Ishikawa (cell line): ENCODE measurements at regions not wholly inside any gene's neighbourhood (a gene's known extent, or its start where the extent isn't known, plus 50 kb on each side); places are given as distances from the start of the nearest gene placed in this dataset.

Source experiments
- CEBPB ChIP-seq: IDR thresholded peaks from 2 replicates; pipeline ENCODE4 v1.6.1; 2012
- CREB1 ChIP-seq: IDR thresholded peaks from 2 replicates; pipeline ENCODE4 v1.6.1; 2012; ENCODE audit warnings: low read depth
- EGR1 ChIP-seq: IDR thresholded peaks from 2 replicates; pipeline ENCODE4 v1.6.1; 2012
- EP300 ChIP-seq: IDR thresholded peaks from 2 replicates; pipeline ENCODE4 v1.6.1; 2012; ENCODE audit warnings: borderline replicate concordance
- FOXM1 ChIP-seq: IDR thresholded peaks from 2 replicates; pipeline ENCODE4 v1.6.1; 2012; ENCODE audit warnings: low read depth, borderline replicate concordance
- NFIC ChIP-seq: IDR thresholded peaks from 2 replicates; pipeline ENCODE4 v1.6.1; 2012
- RAD21 ChIP-seq: IDR thresholded peaks from 2 replicates; pipeline ENCODE4 v1.6.1; 2012; ENCODE audit warnings: low read depth
- TAF1 ChIP-seq: IDR thresholded peaks from 2 replicates; pipeline ENCODE4 v1.6.1; 2012; ENCODE audit warnings: low read depth, mild to moderate bottlenecking
- TCF12 ChIP-seq: IDR thresholded peaks from 2 replicates; pipeline ENCODE4 v1.6.1; 2012; ENCODE audit warnings: low read depth
- TEAD4 ChIP-seq: IDR thresholded peaks from 2 replicates; pipeline ENCODE4 v1.6.1; 2012
- YY1 ChIP-seq: IDR thresholded peaks from 2 replicates; pipeline ENCODE4 v1.6.1; 2012; ENCODE audit warnings: low read depth
- ZBTB7A ChIP-seq: IDR thresholded peaks from 2 replicates; pipeline ENCODE4 v1.6.1; 2012; ENCODE audit warnings: low read depth
- TF ChIP-seq, protein P1 (sequence below): IDR thresholded peaks from 2 replicates; pipeline ENCODE4 v1.6.1; 2012
- TF ChIP-seq, protein P2 (sequence below): IDR thresholded peaks from 2 replicates; pipeline ENCODE4 v1.6.1; 2012
- TF ChIP-seq, protein P3 (sequence below): IDR thresholded peaks from 2 replicates; pipeline ENCODE4 v1.6.1; 2012; ENCODE audit warnings: low read depth, mild to moderate bottlenecking

DNA sequence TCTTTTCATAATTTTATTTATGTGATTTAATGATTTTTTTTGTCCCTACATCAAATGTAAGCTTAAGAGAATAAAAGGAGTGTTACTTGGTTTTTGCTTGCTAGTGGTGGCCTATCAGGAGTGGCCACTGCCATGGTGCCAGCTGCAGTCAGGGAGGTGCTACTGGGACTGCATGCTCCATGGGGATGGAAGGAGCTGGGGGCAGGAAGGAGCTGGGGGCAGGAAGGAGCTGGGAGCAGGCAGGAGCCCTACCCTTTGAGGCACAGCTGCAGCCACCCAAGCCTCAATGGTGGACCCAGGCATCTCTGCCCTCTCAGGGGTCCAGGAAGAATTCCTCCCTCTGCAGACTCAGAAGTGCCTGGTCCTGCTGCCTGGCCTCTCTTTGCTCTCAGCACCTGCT is 796.0 kb downstream of the SLC16A7 start:
- TF ChIP-seq, protein P1, sequence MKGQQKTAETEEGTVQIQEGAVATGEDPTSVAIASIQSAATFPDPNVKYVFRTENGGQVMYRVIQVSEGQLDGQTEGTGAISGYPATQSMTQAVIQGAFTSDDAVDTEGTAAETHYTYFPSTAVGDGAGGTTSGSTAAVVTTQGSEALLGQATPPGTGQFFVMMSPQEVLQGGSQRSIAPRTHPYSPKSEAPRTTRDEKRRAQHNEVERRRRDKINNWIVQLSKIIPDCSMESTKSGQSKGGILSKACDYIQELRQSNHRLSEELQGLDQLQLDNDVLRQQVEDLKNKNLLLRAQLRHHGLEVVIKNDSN, result no peak
- TF ChIP-seq RAD21, result no peak
- no peak for TF ChIP-seq EP300
- TF ChIP-seq, protein P2, sequence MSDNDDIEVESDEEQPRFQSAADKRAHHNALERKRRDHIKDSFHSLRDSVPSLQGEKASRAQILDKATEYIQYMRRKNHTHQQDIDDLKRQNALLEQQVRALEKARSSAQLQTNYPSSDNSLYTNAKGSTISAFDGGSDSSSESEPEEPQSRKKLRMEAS, result no peak
- TF ChIP-seq YY1, result no peak
- TF ChIP-seq CREB1, result no peak
- no peak for TF ChIP-seq NFIC
- TF ChIP-seq ZBTB7A, result no peak
- no peak for TF ChIP-seq FOXM1
- no peak for TF ChIP-seq TAF1
- TF ChIP-seq EGR1, result no peak
- no peak for TF ChIP-seq TCF12
- TF ChIP-seq TEAD4, result no peak
- TF ChIP-seq CEBPB, result no peak
- TF ChIP-seq, protein P3, sequence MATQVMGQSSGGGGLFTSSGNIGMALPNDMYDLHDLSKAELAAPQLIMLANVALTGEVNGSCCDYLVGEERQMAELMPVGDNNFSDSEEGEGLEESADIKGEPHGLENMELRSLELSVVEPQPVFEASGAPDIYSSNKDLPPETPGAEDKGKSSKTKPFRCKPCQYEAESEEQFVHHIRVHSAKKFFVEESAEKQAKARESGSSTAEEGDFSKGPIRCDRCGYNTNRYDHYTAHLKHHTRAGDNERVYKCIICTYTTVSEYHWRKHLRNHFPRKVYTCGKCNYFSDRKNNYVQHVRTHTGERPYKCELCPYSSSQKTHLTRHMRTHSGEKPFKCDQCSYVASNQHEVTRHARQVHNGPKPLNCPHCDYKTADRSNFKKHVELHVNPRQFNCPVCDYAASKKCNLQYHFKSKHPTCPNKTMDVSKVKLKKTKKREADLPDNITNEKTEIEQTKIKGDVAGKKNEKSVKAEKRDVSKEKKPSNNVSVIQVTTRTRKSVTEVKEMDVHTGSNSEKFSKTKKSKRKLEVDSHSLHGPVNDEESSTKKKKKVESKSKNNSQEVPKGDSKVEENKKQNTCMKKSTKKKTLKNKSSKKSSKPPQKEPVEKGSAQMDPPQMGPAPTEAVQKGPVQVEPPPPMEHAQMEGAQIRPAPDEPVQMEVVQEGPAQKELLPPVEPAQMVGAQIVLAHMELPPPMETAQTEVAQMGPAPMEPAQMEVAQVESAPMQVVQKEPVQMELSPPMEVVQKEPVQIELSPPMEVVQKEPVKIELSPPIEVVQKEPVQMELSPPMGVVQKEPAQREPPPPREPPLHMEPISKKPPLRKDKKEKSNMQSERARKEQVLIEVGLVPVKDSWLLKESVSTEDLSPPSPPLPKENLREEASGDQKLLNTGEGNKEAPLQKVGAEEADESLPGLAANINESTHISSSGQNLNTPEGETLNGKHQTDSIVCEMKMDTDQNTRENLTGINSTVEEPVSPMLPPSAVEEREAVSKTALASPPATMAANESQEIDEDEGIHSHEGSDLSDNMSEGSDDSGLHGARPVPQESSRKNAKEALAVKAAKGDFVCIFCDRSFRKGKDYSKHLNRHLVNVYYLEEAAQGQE, result no peak

DNA sequence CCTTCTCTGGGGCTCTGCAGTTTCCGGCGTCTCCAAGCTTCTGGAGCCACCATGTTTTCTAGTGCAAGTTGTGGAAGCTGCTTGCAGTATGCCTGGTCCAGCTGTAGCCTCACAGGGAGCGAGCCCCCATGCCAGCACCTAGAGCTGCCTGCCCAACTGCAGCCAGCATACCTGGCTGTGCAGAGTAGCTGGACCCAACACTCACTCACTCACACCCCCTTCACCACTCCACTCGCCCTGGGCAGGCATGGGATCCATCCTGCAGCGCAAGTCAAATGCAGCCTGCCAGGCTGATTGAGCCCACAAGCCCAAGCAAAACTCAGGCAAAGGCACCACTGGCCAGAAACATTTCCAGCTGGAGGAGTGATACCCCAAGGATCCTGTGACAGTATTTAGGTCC is 797.3 kb downstream of the SLC16A7 start:
- TF ChIP-seq NFIC (no peak), TAF1 (no peak), CEBPB (no peak), EGR1 (no peak), RAD21 (no peak), FOXM1 (no peak), ZBTB7A (no peak)
- TF ChIP-seq, protein P2, result no peak
- TF ChIP-seq, protein P3, result no peak
- TF ChIP-seq, protein P1, result no peak

DNA sequence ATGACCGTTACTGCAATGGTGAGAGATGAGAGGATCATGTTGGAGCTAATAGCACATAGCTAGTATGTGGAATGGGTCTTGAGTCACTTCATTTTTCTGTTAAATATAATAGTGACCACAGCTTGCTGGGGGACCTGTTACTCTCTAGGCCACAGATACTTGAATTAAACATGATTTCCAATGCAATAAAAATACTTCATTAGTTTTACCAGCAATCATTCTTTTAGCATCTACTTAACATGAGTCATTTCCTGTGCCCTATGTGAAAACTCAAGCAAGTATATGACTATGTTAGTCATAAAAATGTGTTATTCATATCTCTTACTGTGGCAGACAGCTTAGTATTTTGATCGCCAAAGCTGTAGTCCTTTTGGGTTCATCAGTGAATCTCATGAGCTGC is 798.8 kb downstream of the SLC16A7 start:
- no peak for TF ChIP-seq CREB1
- TF ChIP-seq ZBTB7A, result no peak
- no peak for TF ChIP-seq RAD21
- TF ChIP-seq NFIC, result no peak
- no peak for TF ChIP-seq TAF1
- no peak for TF ChIP-seq TEAD4
- no peak for TF ChIP-seq TCF12
- TF ChIP-seq, protein P1, result no peak
- no peak for TF ChIP-seq YY1
- no peak for TF ChIP-seq FOXM1
- TF ChIP-seq EP300, result no peak
- TF ChIP-seq, protein P3, result no peak

DNA sequence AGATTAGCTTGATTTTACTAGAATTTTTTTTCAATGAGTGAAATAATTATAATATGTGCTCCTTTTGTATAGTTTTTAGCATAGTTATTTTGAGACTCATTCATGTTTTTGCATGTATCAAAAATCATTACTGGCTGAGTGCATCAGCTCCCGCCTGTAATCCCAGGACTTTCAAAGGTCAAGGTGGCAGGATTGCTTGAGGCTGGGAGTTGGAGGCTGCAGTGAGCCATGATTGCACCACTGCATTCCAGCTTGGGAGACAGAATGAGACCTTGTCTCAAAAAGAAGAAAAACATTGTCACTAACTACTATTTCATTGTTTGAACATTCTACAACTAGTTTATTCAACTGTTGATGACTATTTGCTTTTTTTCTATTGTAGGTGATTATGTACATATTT is 802.7 kb downstream of the SLC16A7 start:
- TF ChIP-seq YY1 (no peak), CEBPB (no peak), EP300 (no peak), FOXM1 (no peak), EGR1 (no peak), NFIC (no peak), TEAD4 (no peak), CREB1 (no peak), TCF12 (no peak), TAF1 (no peak), ZBTB7A (no peak), RAD21 (no peak)
- TF ChIP-seq, protein P3, result no peak
- TF ChIP-seq, protein P1, result no peak
- TF ChIP-seq, protein P2, result no peak
